H1 (cell line): ENCODE measurements at regions not wholly inside any gene's neighbourhood (a gene's known extent, or its start where the extent isn't known, plus 50 kb on each side); places are given as distances from the start of the nearest gene placed in this dataset.

Experiments
- CTCF ChIA-PET: fragments of 300-600 bp; sonication (Branson Sonifier 250); formaldehyde crosslinking; loops from one replicate; lab custom pipeline; 2021; ENCODE audit not compliant: partially characterized antibody; lab: Charles Lee
- POLR2A ChIA-PET: fragments of 300-600 bp; sonication (Branson Sonifier 250); formaldehyde crosslinking; loops from one replicate; lab custom pipeline; 2021; ENCODE audit warnings: inconsistent platforms; ENCODE audit not compliant: partially characterized antibody; lab: Charles Lee
- DNase-seq, 2 experiments: peaks; one replicate each; pipeline versions ENCODE4 v3.0.0 to v3.0.0-alpha.2; 2010 to 2022; ENCODE audit warnings: low spot score in 2 of 2, low read depth in 1 of 2, mixed read lengths in 1 of 2
- FAIRE-seq: peaks from 2 replicates; lab custom pipeline; 2011; peaks lifted over from hg19 to GRCh38; lab: Jason Lieb, UNC
- H2AFZ ChIP-seq: 2 replicates; pipeline ENCODE4 v1.8.1; 2012; ENCODE audit warnings: low read length, inconsistent platforms
- H2AK5ac ChIP-seq: 2 replicates; pipeline ENCODE4 v1.6.1; 2013; ENCODE audit warnings: low read depth, low read length
- H2BK120ac ChIP-seq: replicated peaks from 2 replicates; pipeline ENCODE3; 2013; ENCODE audit warnings: low read depth, low read length, inconsistent platforms
- H2BK12ac ChIP-seq: 2 replicates; pipeline ENCODE4 v1.6.1; 2013; ENCODE audit warnings: low read depth, low read length
- H2BK15ac ChIP-seq: 2 replicates; pipeline ENCODE4 v1.6.1; 2013; ENCODE audit warnings: low read length
- H2BK20ac ChIP-seq: 2 replicates; pipeline ENCODE4 v1.6.1; 2013; ENCODE audit warnings: low read length
- H2BK5ac ChIP-seq: 2 replicates; pipeline ENCODE4 v1.6.1; 2013; ENCODE audit warnings: low read depth, low read length
- H3K14ac ChIP-seq: 2 replicates; pipeline ENCODE4 v1.6.1; 2013; ENCODE audit warnings: inconsistent platforms; ENCODE audit not compliant: insufficient read length
- H3K18ac ChIP-seq: 2 replicates; pipeline ENCODE4 v1.6.1; 2013; ENCODE audit warnings: low read length; ENCODE audit errors: extremely low read depth
- H3K23ac ChIP-seq: 2 replicates; pipeline ENCODE4 v1.6.1; 2013; ENCODE audit warnings: inconsistent platforms; ENCODE audit not compliant: insufficient read length
- H3K23me2 ChIP-seq: 2 replicates; pipeline ENCODE4 v1.6.1; 2013; ENCODE audit warnings: low read depth, low read length
- H3K27ac ChIP-seq: 2 replicates; pipeline ENCODE4 v1.6.1; 2011; ENCODE audit warnings: low read depth, low read length, inconsistent platforms
- H3K27me3 ChIP-seq, 4 experiments: replicated peaks in 1 of 4; 1 replicate in 1 of 4; 2 replicates in 3 of 4; pipeline versions ENCODE4 v1.6.1 to v1.8.1; 2011 to 2013; ENCODE audit warnings: low read length in 3 of 4, mild to moderate bottlenecking in 3 of 4, inconsistent platforms in 2 of 4, mixed read lengths in 2 of 4, moderate library complexity in 1 of 4; ENCODE audit not compliant: control insufficient read depth in 3 of 4, insufficient read depth in 3 of 4; ENCODE audit errors: extremely low read depth in 1 of 4
- H3K36me3 ChIP-seq, 4 experiments: 2 replicates each; pipeline versions ENCODE4 v1.6.1 to v1.8.1; 2011 to 2013; ENCODE audit warnings: mild to moderate bottlenecking in 4 of 4, low read length in 3 of 4, moderate library complexity in 2 of 4, control low read depth in 1 of 4, inconsistent platforms in 1 of 4; ENCODE audit not compliant: insufficient read depth in 4 of 4, control insufficient read depth in 2 of 4
- H3K4ac ChIP-seq: replicated peaks from 2 replicates; pipeline ENCODE3; 2013; ENCODE audit warnings: low read length, low read depth, mixed read lengths, inconsistent platforms; ENCODE audit not compliant: insufficient read length
- H3K4me1 ChIP-seq, 4 experiments: replicated peaks in 1 of 4; 1 replicate in 1 of 4; 2 replicates in 3 of 4; pipeline versions ENCODE4 v1.6.1 to v1.8.1; 2011 to 2013; ENCODE audit warnings: low read length in 3 of 4, inconsistent platforms in 2 of 4, mixed read lengths in 1 of 4; ENCODE audit not compliant: insufficient read depth in 4 of 4, control insufficient read depth in 3 of 4
- H3K4me2 ChIP-seq, 2 experiments: 2 replicates each; pipeline versions ENCODE4 v1.6.1 to v1.8.1; 2011 to 2013; ENCODE audit warnings: low read depth in 2 of 2, low read length in 2 of 2, control low read depth in 1 of 2, inconsistent platforms in 1 of 2, mild to moderate bottlenecking in 1 of 2; ENCODE audit not compliant: insufficient read depth in 1 of 2
- H3K4me3 ChIP-seq, 4 experiments: fragments of 200-600, 300-600 bp in 1 of 4; sonication (generic), shearing (Covaris generic), sonication (Bioruptor Twin) in 1 of 4; 2 replicates each; pipeline versions ENCODE4 v1.5.1 to v1.8.1; 2011 to 2016; ENCODE audit warnings: low read length in 4 of 4, low read depth in 3 of 4, control low read depth in 2 of 4, inconsistent platforms in 2 of 4, mild to moderate bottlenecking in 2 of 4, mixed read lengths in 1 of 4, moderate library complexity in 1 of 4; ENCODE audit not compliant: insufficient read depth in 2 of 4; ENCODE audit errors: extremely low read depth in 1 of 4
- H3K56ac ChIP-seq: replicated peaks from 2 replicates; pipeline ENCODE3; 2013; ENCODE audit warnings: low read depth, mild to moderate bottlenecking, mixed read lengths, low read length, inconsistent platforms; ENCODE audit not compliant: insufficient read length
- H3K79me1 ChIP-seq: 2 replicates; pipeline ENCODE4 v1.6.1; 2013; ENCODE audit warnings: low read depth, low read length, control low read depth
- H3K79me2 ChIP-seq, 2 experiments: 2 replicates each; pipeline versions ENCODE4 v1.6.1 to v1.8.1; 2012 to 2013; ENCODE audit warnings: low read length in 2 of 2, mild to moderate bottlenecking in 2 of 2, inconsistent platforms in 1 of 2; ENCODE audit not compliant: insufficient read depth in 2 of 2, control insufficient read depth in 1 of 2
- H3K9ac ChIP-seq, 4 experiments: replicated peaks in 1 of 4; 1 replicate in 1 of 4; 2 replicates in 3 of 4; pipeline versions ENCODE4 v1.6.1 to v1.8.1; 2011 to 2013; ENCODE audit warnings: low read depth in 3 of 4, low read length in 3 of 4, control low read depth in 2 of 4, mild to moderate bottlenecking in 2 of 4, moderate library complexity in 2 of 4, inconsistent platforms in 1 of 4; ENCODE audit errors: extremely low read depth in 1 of 4
- H3K9me3 ChIP-seq, 2 experiments: 2 replicates each; pipeline versions ENCODE4 v1.6.1 to v1.8.1; 2012 to 2013; ENCODE audit warnings: mild to moderate bottlenecking in 2 of 2, moderate library complexity in 2 of 2, control low read depth in 1 of 2, inconsistent platforms in 1 of 2, low read depth in 1 of 2, low read length in 1 of 2, mixed read lengths in 1 of 2; ENCODE audit not compliant: insufficient read depth in 2 of 2
- H4K20me1 ChIP-seq, 2 experiments: replicated peaks in 1 of 2; 2 replicates each; pipeline versions ENCODE3 to v1.8.1; 2011 to 2013; ENCODE audit warnings: inconsistent platforms in 2 of 2, low read length in 2 of 2, mild to moderate bottlenecking in 1 of 2; ENCODE audit not compliant: insufficient read depth in 2 of 2, control insufficient read depth in 1 of 2
- H4K5ac ChIP-seq: 2 replicates; pipeline ENCODE4 v1.6.1; 2013; ENCODE audit warnings: low read length, low read depth, mixed read lengths, inconsistent platforms; ENCODE audit not compliant: insufficient read length
- H4K8ac ChIP-seq: 2 replicates; pipeline ENCODE4 v1.8.0; 2013; ENCODE audit warnings: mild to moderate bottlenecking, moderate library complexity, low read length, inconsistent platforms; ENCODE audit not compliant: insufficient read depth; ENCODE audit errors: extremely low read depth
- H4K91ac ChIP-seq: replicated peaks from 2 replicates; pipeline ENCODE3; 2013; ENCODE audit warnings: low read length, mixed read lengths, inconsistent platforms; ENCODE audit not compliant: insufficient read length
- ASH2L ChIP-seq: fragments of 200-600, 300-600 bp; sonication (generic); IDR thresholded peaks from one replicate; pipeline ENCODE4 v1.7.1; 2017; ENCODE audit warnings: low read length
- BCL11A ChIP-seq, 2 experiments: IDR thresholded peaks; one replicate each; pipeline ENCODE4 v1.6.1; 2011; ENCODE audit warnings: low read depth in 2 of 2, low read length in 2 of 2, mild to moderate bottlenecking in 2 of 2
- CHD1 ChIP-seq: IDR thresholded peaks from 2 replicates; pipeline ENCODE4 v1.6.1; 2012; ENCODE audit warnings: low read depth, low read length, improper control_type of control experiment
- HDAC6 ChIP-seq: IDR thresholded peaks from one replicate; pipeline ENCODE4 v1.7.1; 2012; ENCODE audit warnings: low read depth, mild to moderate bottlenecking, inconsistent platforms, low read length, moderate library complexity
- JUND ChIP-seq: IDR thresholded peaks from 2 replicates; pipeline ENCODE4 v1.6.1; 2011; ENCODE audit warnings: mild to moderate bottlenecking, improper control_type of control experiment, low read length
- PHF8 ChIP-seq: fragments of 200-600 bp; sonication (generic); conservative IDR thresholded peaks from 2 replicates; pipeline ENCODE4 v1.7.1; 2012; ENCODE audit warnings: low read depth, mild to moderate bottlenecking, inconsistent platforms, low read length, moderate library complexity
- RBBP5 ChIP-seq: IDR thresholded peaks from 2 replicates; pipeline ENCODE4 v1.7.1; 2012; ENCODE audit warnings: low read depth, mild to moderate bottlenecking, inconsistent platforms, low read length, moderate library complexity, borderline replicate concordance
- SIN3A ChIP-seq, 2 experiments: IDR thresholded peaks in 1 of 2; conservative IDR thresholded peaks in 1 of 2; 2 replicates each; pipeline ENCODE4 v1.6.1; 2011 to 2012; ENCODE audit warnings: low read length in 2 of 2, improper control_type of control experiment in 1 of 2, low read depth in 1 of 2, mild to moderate bottlenecking in 1 of 2
- WGBS, 2 experiments: shearing (Covaris generic) in 1 of 2; methylation state at CpG; one replicate each; pipeline versions ENCODE4 v1.1.6 to v1.1.7; 2013 to 2015; ENCODE audit warnings: low lambda C conversion rate in 2 of 2, mixed read lengths in 2 of 2, inconsistent platforms in 1 of 2, low coverage in 1 of 2, missing lambda C conversion rate in 1 of 2; ENCODE audit not compliant: insufficient replicate concordance in 2 of 2, insufficient coverage in 1 of 2, insufficient read length in 1 of 2; ENCODE audit errors: extremely low coverage in 1 of 2, missing lambda C conversion rate in 1 of 2; 5-methylcytosine and 5-hydroxymethylcytosine counted together

- H2BK120ac ChIP-seq, result peak overlapping the region; percentile 65
- no peaks in the 10 kb centered on the region for H3K79me2 ChIP-seq
- CTCF ChIA-PET, result interaction anchor here (0.7 kb wide), 1 partner anchor 1745 kb away, joined by 3 read pairs; no protein-coding TSS in a partner anchor
- DNase-seq (no peak), FAIRE-seq (no peak)
- POLR2A ChIA-PET, result interaction anchor here (0.7 kb wide), 1 partner anchor 36 kb away, joined by 3 read pairs; no protein-coding TSS in a partner anchor
- peak overlapping the region; percentile 1 for H4K5ac ChIP-seq
- no peak overlapping the region for H2AK5ac ChIP-seq
- H3K4me3 ChIP-seq, result peak overlapping the region in 1 of 4 experiments; percentile 12; a peak in 1 of 8 replicates
- H4K20me1 ChIP-seq, result no peaks in the 10 kb centered on the region
- H3K27me3 ChIP-seq, result no peaks in the 10 kb centered on the region
- TF ChIP-seq HDAC6 (no peak), BCL11A (IDR thresholded peaks at IDR 0.05; ENCODE audit: low read depth in 2 of 2, low read length in 2 of 2) (no peak), PHF8 (no peak), ASH2L (no peak), RBBP5 (no peak), JUND (no peak), SIN3A (conservative IDR thresholded peaks at IDR 0.05 in 1 of 2, IDR thresholded peaks at IDR 0.05 in 1 of 2; ENCODE audit: low read depth in 1 of 2, low read length in 2 of 2) (no peak), CHD1 (no peak)
- no peak overlapping the region for H3K56ac ChIP-seq
- H4K91ac ChIP-seq, result no peak overlapping the region
- no peak overlapping the region; a peak in 1 of 7 replicates for H3K9ac ChIP-seq
- peak overlapping the region; percentile 3 for H3K4ac ChIP-seq
- H4K8ac ChIP-seq, result no peak overlapping the region
- H2BK15ac ChIP-seq, result no peak overlapping the region
- no peak overlapping the region for H3K27ac ChIP-seq
- H3K23me2 ChIP-seq, result no peaks in the 10 kb centered on the region
- H3K4me1 ChIP-seq, result peaks cover 4 to 11% (median 5%) of the 10 kb centered on the region in 4 experiments; a peak in 6 of 7 replicates
- H2BK5ac ChIP-seq, result peak overlapping the region; percentile 38; the same call in 1 of the 2 replicates
- no peak overlapping the region for H3K14ac ChIP-seq
- no peak overlapping the region for H2BK20ac ChIP-seq
- H2AFZ ChIP-seq, result no peak overlapping the region
- H3K9me3 ChIP-seq, result no peaks in the 10 kb centered on the region
- no peak overlapping the region for H3K18ac ChIP-seq
- no peak overlapping the region for H3K23ac ChIP-seq
- no peaks in the 10 kb centered on the region for H3K79me1 ChIP-seq
- H3K4me2 ChIP-seq, result peak overlapping the region in 1 of 2 experiments; percentile 67; a peak in 3 of 4 replicates
- 57% methylated on average over 3 of the region's 3 CpGs; no CpG with 5 or more reads in 1 of the 2 experiments for WGBS, 2 experiments
- no peak overlapping the region for H2BK12ac ChIP-seq
- no peaks in the 10 kb centered on the region for H3K36me3 ChIP-seq
Measured at GRCh38 chr3:164851204-164851603, 227.1 kb downstream of the SI start.
